Superior temporal gyrus (tissue), 1 donor: ENCODE measurements at regions not wholly inside any gene's neighbourhood (a gene's known extent, or its start where the extent isn't known, plus 50 kb on each side); places are given as distances from the start of the nearest gene placed in this dataset.
A peak's percentile ranks its signal among the peaks of the same experiment; 100 is the strongest.
"Not testable (repeated sequence)": the region's sequence is repeated elsewhere in the genome, so short reads cannot be mapped to it uniquely, and the experiment has no call there.

Source experiments
- DNase-seq: peaks from one replicate; pipeline ENCODE4 v3.0.0-alpha.2; 2016; ENCODE audit errors: extremely low spot score

DNA sequence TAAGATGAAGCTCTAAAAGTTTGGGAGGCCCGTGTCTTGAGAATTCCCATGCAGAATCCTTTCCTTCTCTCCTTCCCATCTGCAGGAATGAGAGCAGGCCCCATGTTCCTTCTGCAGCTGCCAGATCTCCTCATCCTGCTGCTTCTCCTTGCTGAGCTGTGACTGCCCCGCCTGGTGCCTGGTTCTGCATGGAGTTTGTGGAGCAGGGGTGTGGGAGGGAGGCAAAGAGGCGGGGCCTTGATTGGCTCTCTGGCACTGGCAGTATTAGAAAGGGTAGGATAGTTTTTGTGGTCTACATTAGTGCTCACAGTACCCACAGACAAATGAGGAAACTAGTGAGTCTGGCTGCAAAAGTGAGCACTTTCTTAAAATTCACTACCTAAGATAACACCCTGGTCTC lies 91.1 kb upstream of the CLPB start:
- DNase-seq = peak; percentile 38

DNA sequence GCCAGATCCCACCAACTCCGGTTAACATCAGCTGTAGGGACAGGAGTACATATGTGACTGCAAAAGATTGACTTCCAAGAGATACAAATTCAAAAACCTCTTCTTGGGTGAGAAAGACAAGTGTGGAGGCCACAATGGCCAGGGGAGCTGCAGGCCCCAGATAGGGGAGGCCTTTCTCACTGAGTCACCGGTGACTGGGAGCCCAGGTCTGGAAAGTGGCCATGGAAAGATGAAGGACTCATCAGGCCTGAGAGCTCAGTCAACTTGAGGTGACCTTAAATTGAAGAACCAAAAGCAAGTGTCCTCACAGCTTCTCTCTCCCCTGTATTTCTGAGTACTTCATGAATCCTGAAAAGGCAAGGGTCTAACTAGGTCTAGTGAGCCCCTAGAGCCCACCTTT lies 90.4 kb upstream of the CLPB start:
- DNase-seq = no peak

DNA sequence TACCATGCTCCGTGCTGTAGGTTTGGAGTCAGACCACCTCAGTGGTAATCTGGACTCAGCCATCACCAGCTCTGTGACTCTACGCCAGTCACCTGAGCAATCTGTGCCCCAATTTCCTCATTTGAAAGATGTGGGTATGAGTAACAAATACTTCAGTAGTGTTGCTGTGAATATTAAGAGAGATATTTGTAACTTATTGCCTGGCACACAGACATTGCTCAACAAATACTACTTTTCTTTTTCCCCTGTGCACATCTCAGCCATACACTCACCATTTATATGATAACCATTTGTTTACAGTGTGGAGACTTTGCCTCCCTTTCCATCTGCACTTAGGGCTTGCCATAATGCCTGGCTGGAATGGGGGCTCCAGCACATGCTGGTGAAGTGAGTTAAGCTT lies 89.7 kb upstream of the CLPB start:
- no peak for DNase-seq

DNA sequence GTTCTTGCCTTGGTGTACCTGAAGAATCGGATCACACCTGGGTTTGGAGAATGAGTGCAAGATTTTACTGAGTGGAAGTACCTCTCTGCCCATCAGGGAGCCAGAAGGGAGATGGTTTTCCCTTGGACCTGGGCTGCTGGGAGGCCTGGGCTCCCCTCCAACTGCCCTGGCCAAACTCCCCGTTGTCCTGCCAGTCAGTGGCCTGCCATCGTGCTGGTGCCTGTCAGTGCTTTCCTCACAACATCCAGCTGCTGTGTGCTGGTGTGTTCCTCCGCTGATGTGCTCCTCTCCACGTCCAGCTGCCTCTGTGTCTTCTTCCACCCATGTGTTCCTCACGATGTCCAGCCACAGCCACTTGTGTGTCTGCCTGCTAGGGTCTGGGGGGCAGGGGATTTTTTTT lies 87.9 kb upstream of the CLPB start:
- peak; percentile 62 for DNase-seq

DNA sequence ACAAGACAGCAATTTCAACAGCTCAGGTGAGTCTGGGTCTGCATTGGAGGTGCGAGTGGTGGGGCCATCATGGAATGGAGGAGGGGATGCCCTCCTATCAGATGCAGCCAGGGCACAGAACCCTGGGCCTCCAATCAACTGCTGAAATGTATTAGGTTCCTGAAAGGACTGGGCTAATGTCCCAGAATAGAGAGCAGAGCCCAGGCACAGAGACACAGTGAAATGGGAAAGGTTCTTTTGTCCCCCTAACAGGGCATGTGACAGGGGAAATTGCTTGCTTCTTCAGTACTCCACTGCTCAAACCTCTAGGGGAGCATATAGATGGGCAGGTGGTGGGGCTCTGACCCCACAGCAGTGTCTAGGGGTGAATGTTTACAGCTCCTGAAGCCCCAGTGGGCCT lies 87.3 kb upstream of the CLPB start:
- DNase-seq = peak; percentile 52

DNA sequence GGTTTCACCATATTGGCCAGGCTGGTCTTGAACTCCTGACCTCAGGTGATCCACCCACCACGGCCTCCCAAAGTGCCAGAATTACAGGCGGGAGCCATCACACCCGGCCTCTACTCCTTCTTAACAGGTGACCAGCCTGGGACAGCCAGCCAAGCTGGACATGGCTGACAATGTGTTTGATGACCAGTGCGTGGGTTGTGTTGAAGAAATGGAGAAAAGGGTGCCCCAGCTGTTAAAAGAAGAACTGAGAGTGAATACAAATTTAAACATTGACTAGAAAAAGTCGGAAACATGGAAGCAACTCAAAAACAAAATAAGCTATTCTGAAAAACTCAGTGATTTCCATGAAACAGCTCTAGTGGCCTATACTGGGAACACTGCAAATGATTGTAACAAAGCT lies 86.5 kb upstream of the CLPB start:
- DNase-seq = peak; percentile 36

DNA sequence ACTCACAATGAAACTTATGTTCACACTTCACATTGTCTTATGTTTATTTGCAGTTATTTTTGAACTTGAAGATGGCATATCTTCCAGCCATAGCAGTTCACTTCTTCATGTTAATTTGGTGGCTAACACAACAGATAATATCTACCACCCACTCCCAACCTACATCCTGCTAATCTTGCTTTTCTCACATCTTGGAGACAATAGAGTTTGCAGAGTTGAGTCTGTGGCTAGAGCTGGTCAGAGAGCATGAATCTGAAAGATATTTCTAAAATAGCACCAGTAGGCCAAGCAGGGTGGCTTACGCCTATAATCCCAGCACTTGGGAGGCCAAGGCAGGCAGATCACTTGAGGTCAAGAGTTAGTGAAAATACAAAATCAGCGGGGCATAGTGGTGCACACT lies 85.6 kb upstream of the CLPB start:
- not testable (repeated sequence) for DNase-seq

DNA sequence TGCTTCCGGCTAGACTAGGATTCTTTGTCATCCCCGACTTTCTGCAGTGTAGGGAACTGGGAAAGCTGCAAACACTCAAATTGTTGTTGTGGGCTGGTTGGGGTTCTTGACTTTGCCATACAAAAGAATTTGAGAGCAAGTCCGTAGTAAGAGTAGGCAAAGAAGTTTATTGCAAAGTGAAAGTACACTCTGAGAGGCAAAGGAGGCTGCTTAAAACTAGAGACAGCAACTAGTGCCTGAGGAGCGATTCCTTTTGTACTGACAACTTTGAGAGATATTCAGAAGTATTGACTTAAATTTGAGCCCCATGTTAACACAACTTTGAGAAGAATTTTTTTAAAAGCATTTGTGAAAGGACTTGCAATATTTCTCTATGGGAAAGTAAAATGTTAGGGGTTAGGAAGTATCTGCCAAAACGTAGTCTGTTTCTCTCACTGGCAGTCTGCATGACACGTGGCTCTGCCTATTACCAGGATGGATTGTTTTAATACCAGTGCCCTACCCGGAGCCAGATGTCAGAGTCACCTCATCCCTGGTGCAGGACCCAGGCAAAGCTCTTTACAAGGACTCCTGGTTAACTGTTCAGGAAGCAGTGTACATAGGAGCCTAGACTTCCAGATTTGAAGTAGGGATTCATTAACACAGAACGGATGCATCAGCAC lies 85.0 kb upstream of the CLPB start:
- DNase-seq = no peak

DNA sequence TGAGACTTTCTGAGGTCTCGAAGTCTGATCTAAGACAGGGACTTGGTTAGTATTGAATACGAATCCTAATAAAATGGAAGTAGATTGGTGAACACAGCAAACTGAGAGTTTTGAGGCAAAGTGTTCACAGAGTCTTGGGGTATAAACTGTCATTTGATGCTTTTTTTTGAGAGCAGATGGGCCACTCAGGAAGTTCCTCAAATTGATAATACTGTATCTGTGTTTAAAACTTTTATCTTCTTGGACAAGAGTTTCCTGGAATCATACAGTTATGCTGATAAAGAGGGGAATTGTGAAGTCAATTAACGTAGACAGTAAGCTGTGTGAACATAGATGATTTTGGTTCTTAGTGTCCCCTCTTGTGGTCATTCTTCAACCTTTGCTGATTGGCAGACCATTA lies 80.0 kb upstream of the CLPB start:
- DNase-seq = no peak

DNA sequence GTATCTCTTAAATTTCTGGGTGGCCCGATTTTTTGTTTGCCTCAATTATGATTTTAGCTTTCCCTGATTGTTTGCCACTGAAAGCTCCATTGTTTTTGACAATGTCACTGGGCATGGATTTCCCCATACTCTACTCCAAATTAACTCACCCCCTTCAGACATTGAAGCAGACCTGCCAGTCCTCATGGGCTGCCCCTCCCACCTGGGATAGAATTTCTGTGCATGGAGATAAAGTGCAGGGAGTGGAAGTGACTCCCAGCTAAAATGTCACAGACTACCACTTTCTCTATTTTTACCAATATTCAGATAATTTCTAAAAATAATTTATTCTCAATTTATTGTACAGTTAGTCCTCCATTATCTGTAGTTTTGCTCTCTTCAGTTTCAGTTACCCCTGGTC lies 79.1 kb upstream of the CLPB start:
- DNase-seq = no peak

DNA sequence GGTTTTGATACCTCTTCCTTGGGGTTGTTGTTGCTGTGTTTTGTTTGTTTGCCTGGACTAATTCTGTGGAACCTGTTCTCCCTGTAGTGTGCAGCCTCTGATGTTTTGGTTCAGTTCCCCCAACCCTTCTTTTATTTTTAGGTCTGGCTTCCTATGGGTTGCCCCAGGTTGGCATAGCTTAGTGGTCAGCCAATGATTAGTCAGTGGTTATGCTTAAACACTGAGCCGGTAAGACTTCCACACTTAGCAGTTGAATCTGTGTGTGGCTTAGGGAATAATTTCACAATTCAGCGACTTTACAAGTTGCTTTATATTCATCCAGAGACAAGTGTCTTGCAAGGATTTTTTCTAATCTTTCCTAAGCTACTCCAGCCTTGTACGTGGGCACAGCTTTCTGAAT lies 78.6 kb upstream of the CLPB start:
- DNase-seq = no peak

DNA sequence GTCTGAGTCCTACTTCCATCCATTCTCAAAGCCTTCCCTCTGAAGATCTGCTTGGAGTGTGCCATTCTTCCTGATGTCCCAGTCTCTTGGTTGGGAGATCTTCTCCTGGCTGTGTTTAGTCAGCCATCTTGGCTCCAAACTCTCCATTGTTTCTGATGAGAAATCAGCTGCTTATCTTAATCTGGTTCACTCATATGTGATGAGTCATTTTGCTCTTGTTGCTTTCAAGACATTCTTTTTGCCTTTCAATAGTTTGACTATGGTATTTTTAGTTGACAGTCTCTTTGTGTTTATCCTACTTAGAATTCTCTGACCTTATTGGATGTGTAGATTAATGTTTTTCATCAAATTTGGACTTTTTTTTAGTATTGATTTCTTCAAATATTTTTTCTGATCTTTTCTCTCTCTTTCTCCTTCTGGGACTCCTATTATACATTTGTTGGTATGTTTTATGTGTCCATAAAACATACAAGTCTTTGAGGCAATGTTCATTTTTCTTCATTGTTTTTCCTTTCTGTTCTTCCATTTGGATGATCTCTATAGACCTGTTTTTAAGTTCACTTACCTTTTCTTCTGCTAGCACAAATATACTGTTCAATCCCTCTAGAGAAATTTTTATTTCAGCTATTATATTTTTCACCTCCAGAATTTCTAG lies 77.2 kb upstream of the CLPB start:
- DNase-seq = no peak

DNA sequence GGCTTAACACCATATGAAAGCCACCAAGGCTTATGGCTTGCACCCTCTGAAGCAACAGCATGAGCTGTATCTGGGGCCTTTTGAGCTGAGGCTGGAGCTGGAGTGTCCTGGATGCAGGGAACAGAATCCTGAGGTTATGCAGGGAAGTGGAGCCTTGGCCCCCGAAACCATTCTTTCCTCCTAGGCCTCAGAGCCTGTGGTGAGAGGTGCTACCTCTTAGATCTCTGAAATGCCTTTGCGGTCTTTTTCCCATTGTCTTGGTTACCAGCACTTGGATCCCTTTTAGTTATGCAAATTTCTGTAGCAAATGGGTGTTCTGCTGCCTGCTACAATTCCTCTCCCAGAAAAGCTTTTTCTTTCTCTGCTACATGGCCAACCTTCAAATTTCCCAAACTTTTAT lies 72.7 kb upstream of the CLPB start:
- DNase-seq = no peak

DNA sequence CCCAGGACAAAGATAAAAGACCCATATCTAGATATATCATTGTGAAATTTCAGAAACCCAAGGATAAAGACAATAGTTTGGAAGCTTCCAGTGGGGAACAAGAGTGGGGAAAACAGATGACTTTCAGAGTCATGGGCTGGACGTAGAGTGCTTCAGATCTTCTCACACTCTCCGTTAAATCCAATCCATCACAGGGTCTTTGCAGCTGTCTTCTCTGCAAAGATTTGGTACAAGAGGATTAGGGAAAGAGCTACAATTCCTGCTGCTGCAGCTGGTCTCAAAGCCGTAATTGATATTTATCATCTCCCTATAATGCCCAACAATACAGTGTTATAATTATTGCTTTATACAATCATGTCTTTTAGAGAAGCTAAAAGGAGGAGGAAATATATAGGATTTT lies 63.4 kb upstream of the CLPB start:
- DNase-seq = no peak

DNA sequence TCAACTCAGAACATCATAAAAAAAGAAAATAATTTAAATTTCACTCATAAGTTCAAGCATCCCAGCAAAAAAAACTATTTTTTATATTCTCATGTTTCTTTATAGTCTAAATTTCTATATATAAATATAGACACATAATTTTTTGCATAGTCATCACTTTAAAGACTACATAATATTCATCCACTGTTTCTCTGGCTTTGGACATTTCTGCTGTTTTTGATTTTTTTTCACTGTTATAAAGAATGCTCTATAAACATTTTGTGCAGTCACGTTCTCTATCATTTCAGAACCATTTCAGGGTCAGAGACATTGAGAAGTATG lies 59.7 kb upstream of the CLPB start:
- no peak for DNase-seq

DNA sequence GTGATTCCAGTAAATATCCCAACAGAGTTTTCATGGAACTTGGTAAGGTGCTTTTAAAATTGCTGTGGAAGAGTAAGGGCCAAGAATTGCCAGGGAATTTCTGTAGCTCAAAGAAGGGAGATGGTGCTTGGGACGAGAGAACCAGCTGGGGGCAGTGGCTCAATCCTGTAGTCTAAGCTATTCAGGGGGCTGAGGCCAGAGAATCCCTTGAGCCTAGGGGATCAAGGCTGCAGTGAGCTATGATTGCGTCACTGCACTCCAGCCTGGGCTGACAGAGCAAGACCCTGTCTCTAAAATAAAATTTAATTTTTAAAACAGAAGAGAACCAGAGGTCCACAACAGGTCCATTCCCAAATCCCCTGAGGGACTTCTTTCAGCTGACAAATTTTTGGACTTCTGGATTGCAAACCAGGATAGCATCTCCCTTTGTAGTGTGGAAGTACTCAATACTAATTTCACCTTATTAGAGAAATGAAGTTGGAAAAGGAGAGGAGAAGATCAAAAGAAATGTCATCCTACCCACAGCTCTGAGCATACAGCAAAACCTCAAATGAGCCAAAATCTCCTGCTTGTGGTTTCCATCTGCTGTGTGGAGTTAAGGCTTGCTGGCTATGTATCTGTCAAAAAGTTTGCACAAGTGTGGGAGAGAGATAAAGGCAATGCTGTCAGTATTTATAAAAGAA lies 59.2 kb upstream of the CLPB start:
- no peak for DNase-seq

DNA sequence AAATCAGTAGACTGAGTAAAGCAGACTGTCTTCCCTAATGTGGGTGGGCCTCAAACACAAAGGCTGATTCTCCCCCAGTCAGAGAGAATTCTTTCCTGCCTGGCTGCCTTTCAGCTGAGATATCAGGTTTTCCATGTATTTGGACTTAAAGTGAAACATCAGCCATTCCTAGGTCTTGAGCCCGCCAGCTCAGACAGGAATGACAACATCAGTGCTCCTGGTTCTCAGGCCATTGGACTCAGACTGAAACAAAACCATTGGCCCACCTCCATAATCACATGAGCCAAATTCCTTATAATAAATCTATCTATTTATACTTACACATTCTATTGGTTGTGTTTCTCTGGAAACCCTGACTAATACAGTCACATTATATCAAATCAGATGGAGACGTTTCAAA lies 56.7 kb upstream of the CLPB start:
- no peak for DNase-seq
